Endothelial cell of umbilical vein (primary cell): ENCODE measurements at regions not wholly inside any gene's neighbourhood (a gene's known extent, or its start where the extent isn't known, plus 50 kb on each side); places are given as distances from the start of the nearest gene placed in this dataset.

Source experiments
- BruUV-seq: library from RNA; stranded (reverse); fragments of 400-500 nt; replicated peaks from 2 replicates; lab custom pipeline; 2021; lab: Mats Ljungman, UMichigan
- CTCF ChIA-PET: fragments of 300-600, 350-600 bp; sonication (Branson Sonifier 250); formaldehyde crosslinking; loops from one replicate; lab custom pipeline; 2021; ENCODE audit warnings: antibody characterized with exemption, inconsistent platforms; lab: Charles Lee
- POLR2A ChIA-PET: fragments of 300-600, 350-600 bp; sonication (Branson Sonifier 250); formaldehyde crosslinking; loops from one replicate; lab custom pipeline; 2021; ENCODE audit warnings: antibody characterized with exemption, inconsistent platforms; lab: Charles Lee
- DNase-seq: peaks from one replicate; pipeline ENCODE4 v3.0.0-alpha.2; 2011; ENCODE audit warnings: low read depth, low spot score
- FAIRE-seq: peaks from 2 replicates; lab custom pipeline; 2011; peaks lifted over from hg19 to GRCh38; lab: Jason Lieb, UNC
- H2AFZ ChIP-seq: 2 replicates; pipeline ENCODE4 v1.6.0; 2012; ENCODE audit warnings: low read depth, low read length, control low read depth, inconsistent platforms
- H3K27ac ChIP-seq: 2 replicates; pipeline ENCODE4 v1.5.1; 2011; ENCODE audit warnings: low read depth, mild to moderate bottlenecking, control low read depth, low read length, moderate library complexity; ENCODE audit not compliant: insufficient read depth
- H3K27me3 ChIP-seq, 2 experiments: 2 replicates each; pipeline versions ENCODE4 v1.6.0 to v1.6.1; 2011; ENCODE audit warnings: low read length in 2 of 2, mixed read lengths in 1 of 2; ENCODE audit not compliant: control insufficient read depth in 2 of 2, insufficient read depth in 2 of 2
- H3K36me3 ChIP-seq, 2 experiments: 2 replicates in 1 of 2; 3 replicates in 1 of 2; pipeline ENCODE4 v1.5.1; 2011; ENCODE audit warnings: low read length in 2 of 2, mild to moderate bottlenecking in 1 of 2, moderate library complexity in 1 of 2; ENCODE audit not compliant: control insufficient read depth in 2 of 2, insufficient read depth in 2 of 2; ENCODE audit errors: extremely low read depth in 1 of 2
- H3K4me1 ChIP-seq: 3 replicates; pipeline ENCODE4 v1.5.1; 2011; ENCODE audit warnings: mild to moderate bottlenecking, low read length; ENCODE audit not compliant: control insufficient read depth, insufficient read depth; ENCODE audit errors: extremely low read depth
- H3K4me2 ChIP-seq: 2 replicates; pipeline ENCODE4 v1.6.1; 2011; ENCODE audit warnings: low read length, control low read depth, mixed read lengths; ENCODE audit not compliant: insufficient read depth
- H3K4me3 ChIP-seq, 3 experiments: fragments of 200-600 bp in 1 of 3; sonication (generic), shearing (Covaris generic) in 1 of 3; replicated peaks in 1 of 3; 2 replicates each; pipeline ENCODE4 v1.5.1; 2011 to 2016; ENCODE audit warnings: control low read depth in 3 of 3, low read length in 3 of 3, mild to moderate bottlenecking in 2 of 3, inconsistent platforms in 1 of 3, low read depth in 1 of 3, moderate library complexity in 1 of 3; ENCODE audit not compliant: insufficient read depth in 1 of 3
- H3K79me2 ChIP-seq: 2 replicates; pipeline ENCODE4 v1.6.0; 2012; ENCODE audit warnings: low read length, inconsistent platforms; ENCODE audit not compliant: control insufficient read depth, insufficient read depth
- H3K9ac ChIP-seq: replicated peaks from 2 replicates; pipeline ENCODE3; 2011; ENCODE audit warnings: low read length, control low read depth; ENCODE audit not compliant: insufficient read depth; ENCODE audit errors: extremely low read depth
- H3K9me1 ChIP-seq: replicated peaks from 3 replicates; pipeline ENCODE4 v1.6.0; 2011; ENCODE audit warnings: mild to moderate bottlenecking, low read length; ENCODE audit not compliant: control insufficient read depth, insufficient read depth; ENCODE audit errors: extremely low read depth
- H3K9me3 ChIP-seq: replicated peaks from 2 replicates; pipeline ENCODE4 v1.5.1; 2012; ENCODE audit warnings: low read length, inconsistent platforms; ENCODE audit not compliant: control insufficient read depth, insufficient read depth
- H4K20me1 ChIP-seq: replicated peaks from 2 replicates; pipeline ENCODE3; 2011; ENCODE audit warnings: mild to moderate bottlenecking, low read length; ENCODE audit not compliant: control insufficient read depth, insufficient read depth; ENCODE audit errors: extremely low read depth
- CTCF ChIP-seq, 2 donors: IDR thresholded peaks; 1 replicate in 1 of 2; 2 replicates in 1 of 2; pipeline ENCODE4 v1.5.1; 2011; ENCODE audit warnings: low read length in 2 of 2, mild to moderate bottlenecking in 2 of 2, moderate library complexity in 2 of 2, control low read depth in 1 of 2, inconsistent platforms in 1 of 2, low read depth in 1 of 2; ENCODE audit not compliant: insufficient read depth in 1 of 2; ENCODE audit errors: extremely low read depth in 1 of 2
- EZH2 ChIP-seq: IDR thresholded peaks from 2 replicates; pipeline ENCODE4 v1.6.1; 2012; ENCODE audit warnings: borderline replicate concordance, low read depth, mild to moderate bottlenecking, moderate library complexity, low read length, inconsistent platforms; ENCODE audit not compliant: severe bottlenecking
- FOS ChIP-seq: IDR thresholded peaks from 2 replicates; pipeline ENCODE4 v1.6.1; 2011; ENCODE audit warnings: mild to moderate bottlenecking, low read length, moderate library complexity, borderline replicate concordance; ENCODE audit not compliant: insufficient read depth
- GATA2 ChIP-seq: IDR thresholded peaks from 2 replicates; pipeline ENCODE4 v1.7.0; 2011; ENCODE audit warnings: low read depth, mild to moderate bottlenecking, moderate library complexity, mixed read lengths, low read length; ENCODE audit not compliant: insufficient read length, insufficient read depth
- JUN ChIP-seq: IDR thresholded peaks from 2 replicates; pipeline ENCODE4 v1.6.1; 2011; ENCODE audit warnings: borderline replicate concordance, low read depth; ENCODE audit not compliant: insufficient read length, insufficient read depth
- MYC ChIP-seq: IDR thresholded peaks from one replicate; pipeline ENCODE4 v1.6.1; 2011; ENCODE audit warnings: mild to moderate bottlenecking, low read depth, low read length
- POLR2A ChIP-seq: IDR thresholded peaks from 2 replicates; pipeline ENCODE4 v1.6.1; 2012; ENCODE audit warnings: low read depth, mild to moderate bottlenecking, control low read depth, low read length
- POLR2AphosphoS5 ChIP-seq: IDR thresholded peaks from 2 replicates; pipeline ENCODE4 v1.6.1; 2012; ENCODE audit warnings: low read depth, mild to moderate bottlenecking, control low read depth, low read length, moderate library complexity; ENCODE audit not compliant: insufficient read depth
- dilution Hi-C: fragments of 300-500 bp; cut with MboI; formaldehyde crosslinking; loops from one replicate; pipeline ENCODE4 v1.15.0; 2019; ENCODE audit warnings: low sequenced_read_pairs; ENCODE audit not compliant: extremely low pct_ligation_motif_present
- intact Hi-C: fragments of 100-400 bp; cut with micrococcal nuclease; formaldehyde crosslinking; loops from one replicate; pipeline ENCODE4 v1.10.0; 2022
- TF ChIP-seq, protein P1 (sequence below): IDR thresholded peaks from 2 replicates; pipeline ENCODE4 v1.6.1; 2011; ENCODE audit not compliant: insufficient read depth, insufficient read length

DNA sequence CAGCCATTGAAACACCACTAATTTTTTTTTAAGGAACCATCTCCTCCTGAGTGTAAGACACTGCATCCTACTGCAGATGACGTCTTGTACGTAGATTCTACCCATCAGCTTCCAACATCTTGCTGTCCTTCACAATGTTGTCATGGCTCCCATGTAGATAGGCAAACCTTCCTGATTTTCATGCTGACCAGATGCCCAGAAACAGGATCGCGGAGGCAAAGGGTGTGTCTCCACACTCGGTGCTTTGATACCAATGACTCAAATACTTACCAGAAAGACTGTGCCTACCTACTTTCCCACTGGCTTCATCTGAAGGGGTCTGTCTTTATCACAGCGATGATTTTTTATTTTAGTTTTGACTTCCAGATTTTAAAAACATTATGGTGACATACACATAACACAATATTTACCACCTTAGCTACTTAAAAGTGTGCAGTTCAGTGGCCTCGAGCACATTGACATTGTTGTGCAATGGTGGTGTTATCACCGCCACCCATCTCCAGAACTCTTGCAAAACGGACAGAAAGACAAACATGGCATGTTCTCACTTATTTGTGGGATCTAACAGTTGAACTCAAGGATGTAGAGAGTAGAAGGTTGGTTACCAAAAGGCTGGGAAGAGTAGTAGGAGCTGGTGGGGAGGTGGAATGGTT is 94.0 kb upstream of the PEG3 start:
- ChIA-PET POLR2A (no interaction called here), CTCF (no interaction called here)
- H3K9me1 ChIP-seq = no peaks in the 10 kb centered on the region
- dilution Hi-C loops (no loop called here), intact Hi-C loops (no loop called here)
- no peaks in the 10 kb centered on the region for H3K36me3 ChIP-seq
- TF ChIP-seq, protein P1, sequence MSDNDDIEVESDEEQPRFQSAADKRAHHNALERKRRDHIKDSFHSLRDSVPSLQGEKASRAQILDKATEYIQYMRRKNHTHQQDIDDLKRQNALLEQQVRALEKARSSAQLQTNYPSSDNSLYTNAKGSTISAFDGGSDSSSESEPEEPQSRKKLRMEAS = no peak
- no peak overlapping the region for H2AFZ ChIP-seq
- no peaks in the 10 kb centered on the region for H4K20me1 ChIP-seq
- no TSS peak for BruUV-seq
- no peaks in the 10 kb centered on the region for H3K79me2 ChIP-seq
- no peaks in the 10 kb centered on the region for H3K27me3 ChIP-seq
- no peak for DNase-seq
- H3K9ac ChIP-seq = no peak overlapping the region
- FAIRE-seq = no peak
- peaks cover 6% of the 10 kb centered on the region for H3K9me3 ChIP-seq
- H3K4me3 ChIP-seq = no peak overlapping the region
- no peaks in the 10 kb centered on the region for H3K4me1 ChIP-seq
- no peak overlapping the region for H3K4me2 ChIP-seq
- H3K27ac ChIP-seq = no peak overlapping the region

DNA sequence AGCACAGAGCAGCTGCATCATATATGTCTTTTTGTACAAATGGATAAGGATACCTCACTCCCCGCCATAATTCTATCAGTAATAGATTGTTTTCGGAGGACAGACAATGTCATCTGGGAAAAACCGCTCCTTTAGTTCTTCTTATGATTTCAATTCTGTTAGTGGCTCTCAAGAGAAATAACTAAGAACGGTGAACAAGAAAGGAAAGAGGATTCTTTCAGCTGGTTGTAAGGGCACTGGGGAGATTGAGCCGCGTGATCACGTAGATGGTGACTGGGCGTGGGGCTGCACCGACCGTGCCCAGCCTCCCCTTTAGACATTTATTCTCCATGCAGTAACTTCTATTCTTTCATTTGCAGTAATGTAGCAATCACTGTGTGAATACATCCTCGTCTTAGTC is 99.4 kb upstream of the PEG3 start:
- BruUV-seq = no TSS peak
- Histone ChIP-seq H3K36me3 (no peaks in the 10 kb centered on the region), H3K4me2 (no peak overlapping the region), H3K27ac (no peak overlapping the region), H3K4me3 (no peak overlapping the region), H3K4me1 (no peaks in the 10 kb centered on the region), H2AFZ (no peak overlapping the region), H3K9me3 (peaks cover 2% of the 10 kb centered on the region), H3K27me3 (no peaks in the 10 kb centered on the region), H3K9me1 (no peaks in the 10 kb centered on the region), H3K9ac (no peak overlapping the region), H4K20me1 (no peaks in the 10 kb centered on the region), H3K79me2 (no peaks in the 10 kb centered on the region)
- no peak for FAIRE-seq
- CTCF ChIA-PET = no interaction called here
- POLR2A ChIA-PET = no interaction called here
- dilution Hi-C loops (no loop called here), intact Hi-C loops (no loop called here)
- no peak for DNase-seq
- TF ChIP-seq POLR2A = no peak
- TF ChIP-seq EZH2 = no peak
- no peak for TF ChIP-seq GATA2
- TF ChIP-seq MYC = no peak
- no peak for TF ChIP-seq JUN
- no peak for TF ChIP-seq FOS
- TF ChIP-seq, protein P1 = no peak
- TF ChIP-seq CTCF (IDR thresholded peaks at IDR 0.05; ENCODE audit: extremely low read depth in 1 of 2, insufficient read depth in 1 of 2, low read depth in 1 of 2, low read length in 2 of 2) = no peak
- TF ChIP-seq POLR2AphosphoS5 = no peak
